GM10248 (cell line): ENCODE measurements at regions not wholly inside any gene's neighbourhood (a gene's known extent, or its start where the extent isn't known, plus 50 kb on each side); places are given as distances from the start of the nearest gene placed in this dataset.
"Not testable (repeated sequence)": the region's sequence is repeated elsewhere in the genome, so short reads cannot be mapped to it uniquely, and the experiment has no call there.

Source experiments
- CTCF ChIA-PET: fragments of 300-600 bp; sonication (Branson Sonifier 250); formaldehyde crosslinking; extraction: SDS; loops from one replicate; lab custom pipeline; 2021; ENCODE audit warnings: antibody characterized with exemption; lab: Yijun Ruan, JAX
- POLR2A ChIA-PET: fragments of 350-650 bp; sonication (Branson Sonifier 250); formaldehyde crosslinking; extraction: SDS; loops from one replicate; lab custom pipeline; 2020; ENCODE audit warnings: antibody characterized with exemption; lab: Yijun Ruan, JAX
- DNase-seq: peaks from one replicate; pipeline ENCODE4 v3.0.0; 2012; ENCODE audit errors: extremely low spot score
- CTCF ChIP-seq: IDR thresholded peaks from 2 replicates; pipeline ENCODE4 v1.5.1; 2012; ENCODE audit warnings: mild to moderate bottlenecking, low read depth; ENCODE audit errors: extremely low read depth, missing control alignments, control extremely low read depth

GRCh38 chr1:168408884-168409283, 128.2 kb downstream of the TBX19 start:
- ChIA-PET CTCF (interaction anchor here (0.8 to 1.1 kb wide), 3 partner anchors 15 to 30 kb away, joined by 3 read pairs; no protein-coding TSS in a partner anchor), POLR2A (no interaction called here)
- no peak for TF ChIP-seq CTCF
- DNase-seq, result peak; percentile 45

- POLR2A ChIA-PET, result no interaction called here
- TF ChIP-seq CTCF, result no peak
- CTCF ChIA-PET, result interaction anchor here (0.8 kb wide), 1 partner anchor 31 kb away, joined by 3 read pairs; no protein-coding TSS in a partner anchor
- no peak for DNase-seq
Measured at GRCh38 chr1:168408539-168408865, 127.8 kb downstream of the TBX19 start.

- no peak for TF ChIP-seq CTCF
- DNase-seq, result no peak
- ChIA-PET POLR2A (no interaction called here), CTCF (interaction anchor here (0.8 kb wide), 1 partner anchor 31 kb away, joined by 3 read pairs; no protein-coding TSS in a partner anchor)
Measured at GRCh38 chr1:168407832-168408538, 127.3 kb downstream of the TBX19 start.

GRCh38 chr1:168405906-168406549, 125.4 kb downstream of the TBX19 start:
- POLR2A ChIA-PET, result no interaction called here
- CTCF ChIA-PET, result interaction anchor here (2.6 kb wide), 1 partner anchor 18 kb away, joined by 7 read pairs; no protein-coding TSS in a partner anchor
- no peak for TF ChIP-seq CTCF
- no peak for DNase-seq

- POLR2A ChIA-PET, result no interaction called here
- CTCF ChIA-PET, result no interaction called here
- no peak for DNase-seq
- no peak for TF ChIP-seq CTCF
Measured at GRCh38 chr1:168403140-168403539, 122.5 kb downstream of the TBX19 start.

- DNase-seq, CTCF ChIA-PET, POLR2A ChIA-PET: not testable (repeated sequence)
Measured at GRCh38 chr1:168402466-168402865, 121.8 kb downstream of the TBX19 start.

GRCh38 chr1:168401341-168401740, 120.7 kb downstream of the TBX19 start:
- no peak for TF ChIP-seq CTCF
- ChIA-PET POLR2A (no interaction called here), CTCF (interaction anchor here (1.0 to 1.1 kb wide), 2 partner anchors 39 to 59 kb away, joined by 3 to 5 read pairs; no protein-coding TSS in a partner anchor)
- no peak for DNase-seq
